RWPE1 (cell line): ENCODE measurements at regions not wholly inside any gene's neighbourhood (a gene's known extent, or its start where the extent isn't known, plus 50 kb on each side); places are given as distances from the start of the nearest gene placed in this dataset.

Experiments used
- CTCF ChIA-PET: fragments of 350-600 bp; sonication (Branson Sonifier 250); formaldehyde crosslinking; extraction: SDS; loops from one replicate; lab custom pipeline; 2021; lab: Yijun Ruan, JAX
- POLR2A ChIA-PET: fragments of 400-600 bp; formaldehyde crosslinking; extraction: SDS; loops from one replicate; lab custom pipeline; 2020; ENCODE audit warnings: antibody characterized with exemption; ENCODE audit not compliant: low non-redundant PET; lab: Yijun Ruan, JAX
- DNase-seq: peaks from one replicate; pipeline ENCODE4 v3.0.0; 2012; ENCODE audit warnings: low spot score
- H3K27ac ChIP-seq: fragments of 450-650 bp; 2 replicates; pipeline ENCODE4 v1.5.1; 2017
- TF ChIP-seq, protein P1 (sequence below): fragments of 450-650 bp; conservative IDR thresholded peaks from 2 replicates; pipeline ENCODE4 v1.5.1; 2017; ENCODE audit warnings: low read depth, mild to moderate bottlenecking

DNA sequence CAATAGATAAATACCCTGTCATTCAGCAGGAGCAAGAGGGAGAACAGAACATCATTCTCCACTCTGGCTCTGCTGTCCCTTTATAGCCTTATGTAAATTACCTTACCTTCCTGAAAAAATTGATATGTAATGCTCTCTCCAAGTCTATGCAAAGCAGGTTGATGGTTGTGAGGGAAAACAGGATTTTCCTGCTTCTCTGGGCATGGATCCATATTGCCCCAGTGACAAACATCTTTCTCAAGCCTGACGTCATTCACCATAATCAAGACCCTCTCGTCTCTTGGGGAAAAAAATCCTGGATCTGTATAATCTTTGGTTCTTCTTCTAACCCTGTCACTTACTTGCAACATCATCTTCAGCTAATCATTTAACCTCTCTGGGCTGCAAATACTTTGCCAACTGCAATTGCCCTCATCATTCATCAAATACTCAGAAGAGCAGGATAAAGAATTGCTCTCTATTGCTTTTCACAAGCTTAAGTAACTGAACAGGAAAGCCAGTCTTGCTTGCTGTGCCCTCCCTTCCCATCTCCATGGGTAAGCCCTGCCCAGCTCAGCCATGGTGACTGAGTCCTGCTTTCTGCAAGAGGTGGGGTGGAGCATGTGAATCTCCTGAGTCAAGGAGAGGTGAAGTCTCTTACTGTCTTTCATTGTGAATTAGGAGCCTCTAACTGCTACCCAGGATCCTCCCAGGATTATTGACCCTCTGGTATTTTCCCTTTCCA lies 123.7 kb upstream of the KLF7 start:
- TF ChIP-seq, protein P1, sequence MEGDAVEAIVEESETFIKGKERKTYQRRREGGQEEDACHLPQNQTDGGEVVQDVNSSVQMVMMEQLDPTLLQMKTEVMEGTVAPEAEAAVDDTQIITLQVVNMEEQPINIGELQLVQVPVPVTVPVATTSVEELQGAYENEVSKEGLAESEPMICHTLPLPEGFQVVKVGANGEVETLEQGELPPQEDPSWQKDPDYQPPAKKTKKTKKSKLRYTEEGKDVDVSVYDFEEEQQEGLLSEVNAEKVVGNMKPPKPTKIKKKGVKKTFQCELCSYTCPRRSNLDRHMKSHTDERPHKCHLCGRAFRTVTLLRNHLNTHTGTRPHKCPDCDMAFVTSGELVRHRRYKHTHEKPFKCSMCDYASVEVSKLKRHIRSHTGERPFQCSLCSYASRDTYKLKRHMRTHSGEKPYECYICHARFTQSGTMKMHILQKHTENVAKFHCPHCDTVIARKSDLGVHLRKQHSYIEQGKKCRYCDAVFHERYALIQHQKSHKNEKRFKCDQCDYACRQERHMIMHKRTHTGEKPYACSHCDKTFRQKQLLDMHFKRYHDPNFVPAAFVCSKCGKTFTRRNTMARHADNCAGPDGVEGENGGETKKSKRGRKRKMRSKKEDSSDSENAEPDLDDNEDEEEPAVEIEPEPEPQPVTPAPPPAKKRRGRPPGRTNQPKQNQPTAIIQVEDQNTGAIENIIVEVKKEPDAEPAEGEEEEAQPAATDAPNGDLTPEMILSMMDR = no peak
- no peak overlapping the region for H3K27ac ChIP-seq
- ChIA-PET POLR2A (no interaction called here), CTCF (interaction anchor here (0.6 kb wide), 1 partner anchor 1028 kb away, joined by 3 read pairs; no protein-coding TSS in a partner anchor)
- DNase-seq = peak; percentile 14

DNA sequence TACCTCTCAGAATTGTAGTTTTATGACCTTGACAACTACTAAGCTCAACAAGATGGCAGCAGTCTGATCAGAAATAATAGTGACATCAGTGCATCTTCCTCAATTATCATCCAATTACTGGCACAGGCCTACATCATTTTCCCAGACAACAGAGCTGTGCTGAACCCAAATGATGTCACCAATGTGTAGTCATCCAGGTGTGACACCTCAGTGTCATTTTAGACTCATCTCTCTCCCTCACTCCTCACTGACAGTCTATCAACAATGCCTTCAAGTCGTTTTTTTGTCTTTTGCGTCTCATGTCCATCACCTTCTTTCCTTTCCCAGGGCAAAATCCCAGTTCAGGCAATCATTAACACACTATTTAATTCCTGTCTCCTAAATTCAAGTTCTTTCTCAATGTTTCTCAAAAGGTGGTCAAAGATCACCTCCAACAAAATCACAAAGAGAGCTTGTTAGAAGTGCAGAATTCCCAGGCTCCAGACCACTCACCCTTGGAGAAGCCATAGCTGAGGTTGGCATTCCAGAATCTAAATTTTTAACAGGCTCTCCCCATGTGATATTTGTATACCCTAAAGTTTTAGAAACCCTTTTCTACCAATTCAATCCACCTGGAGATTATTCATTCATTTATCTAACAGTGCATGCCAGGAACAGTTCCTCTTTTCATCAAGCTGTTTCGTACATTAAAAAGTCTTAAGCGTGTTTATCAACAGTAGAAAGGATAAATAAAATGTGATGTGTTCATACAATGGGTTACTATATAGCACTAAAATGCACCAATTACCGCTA lies 125.3 kb upstream of the KLF7 start:
- TF ChIP-seq, protein P1 = no peak
- POLR2A ChIA-PET = no interaction called here
- CTCF ChIA-PET = interaction anchor here (0.6 kb wide), 1 partner anchor 150 kb away, joined by 3 read pairs; no protein-coding TSS in a partner anchor
- no peak for DNase-seq
- H3K27ac ChIP-seq = no peak overlapping the region

DNA sequence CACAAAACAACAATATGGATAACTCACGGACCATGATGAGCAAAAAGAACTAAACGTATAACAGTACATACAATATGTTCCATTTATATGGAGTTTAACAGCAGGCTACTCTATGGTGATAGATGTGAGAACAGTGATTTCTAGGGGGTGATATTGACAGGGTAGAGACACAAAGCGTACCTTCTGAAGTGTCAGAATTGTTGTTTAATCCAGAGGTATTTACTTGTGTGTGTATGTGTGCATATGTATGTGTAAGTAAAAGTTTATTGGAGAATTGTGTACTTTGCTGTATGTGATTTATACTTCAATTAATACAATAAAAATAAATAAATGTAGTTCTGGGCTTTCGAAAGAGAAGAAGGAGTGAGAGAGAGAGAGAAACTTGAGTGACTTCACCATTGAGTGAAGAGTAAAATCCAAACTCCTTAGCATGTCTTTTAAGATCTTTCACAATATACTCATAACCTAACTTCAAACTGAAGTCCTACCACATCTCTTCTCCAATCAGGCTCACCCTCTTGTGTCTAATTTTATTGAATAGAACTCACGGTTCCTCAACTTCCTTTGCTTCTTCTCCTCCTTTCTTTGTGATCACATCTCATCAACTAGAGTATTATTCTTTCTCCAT lies 126.0 kb upstream of the KLF7 start:
- TF ChIP-seq, protein P1 = no peak
- H3K27ac ChIP-seq = no peak overlapping the region
- ChIA-PET CTCF (interaction anchor here (0.6 kb wide), 1 partner anchor 149 kb away, joined by 3 read pairs; no protein-coding TSS in a partner anchor), POLR2A (no interaction called here)
- no peak for DNase-seq

DNA sequence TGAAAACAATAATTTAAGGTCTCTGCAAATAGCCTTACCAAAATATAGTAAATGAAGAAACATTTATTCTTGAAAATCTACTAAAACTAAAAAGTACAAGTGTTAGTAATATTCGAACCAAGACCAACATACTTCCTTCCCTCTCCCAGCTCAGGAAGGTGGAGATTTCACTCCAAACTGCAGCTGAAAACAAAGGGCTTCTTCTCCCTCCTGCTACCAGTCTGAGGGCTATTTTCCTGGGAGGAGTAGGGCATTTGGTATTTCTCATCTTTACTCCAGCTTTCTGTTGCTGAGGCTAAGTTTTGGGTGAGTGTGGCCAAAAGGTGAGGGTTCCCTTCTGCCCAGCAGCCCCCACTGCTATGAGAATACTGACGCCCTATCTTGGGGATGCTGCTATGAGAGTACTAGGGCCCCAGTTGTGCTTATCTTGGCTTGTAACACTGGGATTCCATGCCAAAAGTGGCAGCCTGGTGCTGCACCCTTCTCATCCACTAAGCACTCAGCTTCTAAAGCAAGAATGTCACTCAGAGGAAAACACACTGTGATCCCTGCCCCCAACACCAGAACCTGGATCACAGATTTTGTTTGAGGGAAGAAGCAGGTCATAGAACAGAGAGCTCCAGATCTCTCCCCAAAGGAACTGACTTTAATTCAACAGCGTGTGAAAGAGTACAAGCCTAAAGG lies 130.7 kb upstream of the KLF7 start:
- H3K27ac ChIP-seq = no peak overlapping the region
- POLR2A ChIA-PET = no interaction called here
- TF ChIP-seq, protein P1 = no peak
- DNase-seq = no peak
- CTCF ChIA-PET = no interaction called here

DNA sequence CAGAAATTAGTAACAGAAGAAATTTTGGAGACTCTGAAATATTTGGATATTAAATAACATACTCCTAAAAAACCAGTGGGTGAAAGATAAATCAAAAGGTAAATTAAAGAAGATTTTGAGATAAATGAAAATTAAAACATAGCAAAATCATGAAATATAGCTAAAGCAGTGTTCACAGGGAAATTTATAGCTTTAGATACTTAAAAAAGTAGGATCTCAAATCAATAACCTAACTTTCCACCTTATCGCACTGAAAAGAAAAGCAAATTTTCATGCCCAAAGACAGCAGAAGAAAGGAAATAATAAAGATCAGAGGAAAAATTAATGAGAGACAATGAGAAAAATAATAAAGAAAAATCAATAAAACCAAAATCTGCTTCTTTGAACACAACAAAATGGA lies 135.1 kb upstream of the KLF7 start:
- ChIA-PET CTCF (interaction anchor here (0.5 to 0.8 kb wide), 2 partner anchors 89 to 320 kb away, joined by 3 read pairs; no protein-coding TSS in a partner anchor), POLR2A (no interaction called here)
- DNase-seq = no peak
- TF ChIP-seq, protein P1 = no peak
- H3K27ac ChIP-seq = no peak overlapping the region

DNA sequence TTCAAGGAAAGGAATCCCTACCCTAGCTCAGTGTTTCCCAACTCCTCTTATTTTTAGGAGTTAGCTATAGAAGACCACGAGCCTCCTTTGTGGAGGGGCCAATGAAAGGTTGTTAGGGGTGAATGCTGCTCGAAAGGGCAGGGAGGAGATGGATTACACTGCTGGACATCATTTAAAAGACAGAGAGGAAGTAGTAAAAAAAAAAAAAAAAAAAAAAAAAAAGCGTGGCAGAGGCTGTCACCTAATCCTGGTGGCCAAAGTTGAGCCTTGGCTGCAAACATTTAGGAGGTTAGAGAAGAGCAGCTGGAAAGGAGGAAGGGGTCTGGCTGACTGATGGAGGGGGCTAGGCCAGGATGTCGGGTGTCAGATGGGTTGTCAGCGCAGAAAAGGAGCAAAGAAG lies 139.0 kb upstream of the KLF7 start:
- POLR2A ChIA-PET = no interaction called here
- no peak overlapping the region for H3K27ac ChIP-seq

More for the DNA sequence above, 139.0 kb upstream of the KLF7 start:
- CTCF ChIA-PET = no interaction called here
- DNase-seq = no peak
- TF ChIP-seq, protein P1 = no peak
